ENCODE measurements at regions not wholly inside any gene's neighbourhood (a gene's known extent, or its start where the extent isn't known, plus 50 kb on each side); places are given as distances from the start of the nearest gene placed in this dataset.

- peaks cover 35% of the 10 kb centered on the region for H3K4me1 Mint-ChIP-seq
- peak overlapping the region; percentile 30 for H3K9ac ChIP-seq (ENCODE audit: low read length)
- ATAC-seq (ENCODE audit: low read depth) (peak; percentile 42), DNase-seq (peak; percentile 37)
- intact Hi-C loops (cut with micrococcal nuclease) = loop anchor here (5.0 to 10.0 kb wide), 2 partner anchors 58 to 310 kb away; partner anchors contain the start of gene HECTD2
- H3K27me3 Mint-ChIP-seq = no peaks in the 10 kb centered on the region
- H3K4me1 ChIP-seq (ENCODE audit: control insufficient read depth in 2 of 2, insufficient read depth in 2 of 2, low read length in 2 of 2) = peaks cover 22 to 28% of the 10 kb centered on the region in 2 donors
- POLR2A ChIA-PET = interaction anchor here (1.0 to 1.5 kb wide), 3 partner anchors 58 to 97 kb away, joined by 3 to 4 read pairs (median 4); no protein-coding TSS in a partner anchor
- H3K79me2 ChIP-seq (ENCODE audit: control insufficient read depth, insufficient read depth, low read length) = no peaks in the 10 kb centered on the region
- H3K9me3 Mint-ChIP-seq (ENCODE audit: insufficient read depth) = peaks cover 2% of the 10 kb centered on the region
- TF ChIP-seq EZH2 (IDR thresholded peaks at IDR 0.05; ENCODE audit: borderline replicate concordance, insufficient read depth, low read depth, low read length, poor library complexity, severe bottlenecking) = no peak
- TF ChIP-seq CTCF (IDR thresholded peaks at IDR 0.05) = no peak
- no peaks in the 10 kb centered on the region for H3K36me3 ChIP-seq (replicated peaks in 1 of 2; ENCODE audit: control extremely low read depth in 1 of 2, control insufficient read depth in 1 of 2, extremely low read depth in 1 of 2, insufficient read depth in 2 of 2, low read length in 1 of 2)
- H3K27me3 ChIP-seq (replicated peaks in 1 of 4; ENCODE audit: control extremely low read depth in 1 of 4, control insufficient read depth in 3 of 4, insufficient read depth in 4 of 4, low read length in 3 of 4) = no peaks in the 10 kb centered on the region
- H3K27ac Mint-ChIP-seq = peak overlapping the region; percentile 76
- WGBS (ENCODE audit: insufficient coverage) = 47% methylated on average over 11 of the region's 13 CpGs
- H3K4me3 ChIP-seq (ENCODE audit: control extremely low read depth in 1 of 5, extremely low read depth in 1 of 5, insufficient read depth in 1 of 5, low read depth in 2 of 5, low read length in 4 of 5) = peak overlapping the region in 1 of 5 experiments; percentile 16
- H2AFZ ChIP-seq (ENCODE audit: insufficient read depth, low read depth, low read length, poor library complexity, severe bottlenecking) = peak overlapping the region; percentile 63
- peak overlapping the region; percentile 70 for H3K4me3 Mint-ChIP-seq
- no peaks in the 10 kb centered on the region for H4K20me1 ChIP-seq (ENCODE audit: control insufficient read depth, insufficient read depth, low read length, poor library complexity, severe bottlenecking)
- H3K4me2 ChIP-seq (replicated peaks; ENCODE audit: low read depth, low read length, poor library complexity, severe bottlenecking) = peak overlapping the region; percentile 62
- CTCF ChIA-PET = interaction anchor here (0.6 to 3.4 kb wide), 5 partner anchors 15 to 193 kb away, joined by 3 to 16 read pairs (median 3); no protein-coding TSS in a partner anchor
- H3K27ac ChIP-seq (ENCODE audit: low read length in 2 of 2) = peak overlapping the region in 1 of 2 donors; percentile 43
- H3K9me3 ChIP-seq (ENCODE audit: control extremely low read depth in 1 of 3, control insufficient read depth in 2 of 3, insufficient read depth in 1 of 3, low read length in 2 of 3) = no peaks in the 10 kb centered on the region
Observed at GRCh38 chr10:91104193-91105041, 116.0 kb upstream of the PCGF5 start.

GRCh38 chr10:91105269-91105668 is 115.2 kb upstream of the PCGF5 start:
- H3K4me1 Mint-ChIP-seq = peaks cover 35% of the 10 kb centered on the region
- no peaks in the 10 kb centered on the region for H3K9me3 ChIP-seq (ENCODE audit: control extremely low read depth in 1 of 3, control insufficient read depth in 2 of 3, insufficient read depth in 1 of 3, low read length in 2 of 3)
- peak overlapping the region; percentile 7 for H3K27ac Mint-ChIP-seq
- H2AFZ ChIP-seq (ENCODE audit: insufficient read depth, low read depth, low read length, poor library complexity, severe bottlenecking) = peak overlapping the region; percentile 63
- DNase-seq (peak; percentile 12), ATAC-seq (ENCODE audit: low read depth) (no peak)
- no peak overlapping the region for H3K9ac ChIP-seq (ENCODE audit: low read length)
- no peaks in the 10 kb centered on the region for H3K27me3 ChIP-seq (replicated peaks in 1 of 4; ENCODE audit: control extremely low read depth in 1 of 4, control insufficient read depth in 3 of 4, insufficient read depth in 4 of 4, low read length in 3 of 4)
- no peaks in the 10 kb centered on the region for H3K36me3 ChIP-seq (replicated peaks in 1 of 2; ENCODE audit: control extremely low read depth in 1 of 2, control insufficient read depth in 1 of 2, extremely low read depth in 1 of 2, insufficient read depth in 2 of 2, low read length in 1 of 2)
- peak overlapping the region; percentile 10 for H3K4me3 Mint-ChIP-seq
- no peak overlapping the region for H3K27ac ChIP-seq (ENCODE audit: low read length in 2 of 2)
- no peaks in the 10 kb centered on the region for H3K79me2 ChIP-seq (ENCODE audit: control insufficient read depth, insufficient read depth, low read length)
- ChIA-PET CTCF (interaction anchor here (3.4 kb wide), 1 partner anchor 146 kb away, joined by 16 read pairs; no protein-coding TSS in a partner anchor), POLR2A (no interaction called here)
- no peak overlapping the region for H3K4me3 ChIP-seq (ENCODE audit: control extremely low read depth in 1 of 5, extremely low read depth in 1 of 5, insufficient read depth in 1 of 5, low read depth in 2 of 5, low read length in 4 of 5)
- no peaks in the 10 kb centered on the region for H4K20me1 ChIP-seq (ENCODE audit: control insufficient read depth, insufficient read depth, low read length, poor library complexity, severe bottlenecking)
- peak overlapping the region; percentile 62 for H3K4me2 ChIP-seq (replicated peaks; ENCODE audit: low read depth, low read length, poor library complexity, severe bottlenecking)
- intact Hi-C loops (cut with micrococcal nuclease) = loop anchor here (10.0 kb wide), 1 partner anchor 310 kb away; the partner anchor contains the start of gene HECTD2
- TF ChIP-seq EZH2 (IDR thresholded peaks at IDR 0.05; ENCODE audit: borderline replicate concordance, insufficient read depth, low read depth, low read length, poor library complexity, severe bottlenecking) (no peak), CTCF (IDR thresholded peaks at IDR 0.05) (no peak)
- H3K4me1 ChIP-seq (ENCODE audit: control insufficient read depth in 2 of 2, insufficient read depth in 2 of 2, low read length in 2 of 2) = peaks cover 22 to 28% of the 10 kb centered on the region in 2 donors
- H3K9me3 Mint-ChIP-seq (ENCODE audit: insufficient read depth) = peaks cover 2% of the 10 kb centered on the region
- 44% methylated on average over 2 of the region's 2 CpGs for WGBS (ENCODE audit: insufficient coverage)
- H3K27me3 Mint-ChIP-seq = no peaks in the 10 kb centered on the region

Data from B cell (primary cell).